ENCODE measurements at regions not wholly inside any gene's neighbourhood (a gene's known extent, or its start where the extent isn't known, plus 50 kb on each side); places are given as distances from the start of the nearest gene placed in this dataset.

DNA sequence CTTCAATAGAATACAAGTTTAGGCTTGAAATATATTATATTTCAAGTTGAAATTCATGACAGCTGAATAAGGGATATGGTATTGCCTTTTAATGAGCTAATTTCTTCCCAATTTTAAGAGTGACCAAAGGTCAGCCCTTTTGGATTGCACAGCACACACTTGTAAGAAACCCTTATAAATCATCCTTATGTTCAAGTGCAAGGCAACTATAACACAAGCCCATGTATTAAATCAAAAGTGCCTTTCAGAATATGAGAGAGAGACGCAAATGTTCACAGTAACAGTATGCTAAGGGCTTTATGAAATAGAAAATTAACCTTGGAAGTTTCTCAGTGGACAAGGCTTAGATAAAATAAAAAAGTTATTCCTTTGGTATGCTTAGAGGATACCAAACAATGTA, 121.7 kb upstream of the PTPRK start:
- intact Hi-C loops (cut with micrococcal nuclease): no loop called here
- BruUV-seq (replicated peaks): TSS peak; percentile 30
- ChIA-PET POLR2A (interaction anchor here (1.2 to 2.0 kb wide), 2 partner anchors 12 to 122 kb away, joined by 3 to 5 read pairs; partner anchors contain the start of gene PTPRK), CTCF (interaction anchor here (0.6 kb wide), 2 partner anchors 10 to 853 kb away, joined by 3 read pairs; no protein-coding TSS in a partner anchor)
- H3K9me3 Mint-ChIP-seq (ENCODE audit: unreplicated experiment): no peaks in the 10 kb centered on the region
- no peaks in the 10 kb centered on the region for H3K27me3 Mint-ChIP-seq (ENCODE audit: insufficient read depth, unreplicated experiment)
- H3K4me3 Mint-ChIP-seq (ENCODE audit: unreplicated experiment): no peak overlapping the region
- H3K27ac Mint-ChIP-seq (ENCODE audit: low read depth, unreplicated experiment): no peak overlapping the region
- peaks cover 6% of the 10 kb centered on the region for H3K36me3 Mint-ChIP-seq (ENCODE audit: insufficient read depth, unreplicated experiment)
- TF ChIP-seq, protein P1, sequence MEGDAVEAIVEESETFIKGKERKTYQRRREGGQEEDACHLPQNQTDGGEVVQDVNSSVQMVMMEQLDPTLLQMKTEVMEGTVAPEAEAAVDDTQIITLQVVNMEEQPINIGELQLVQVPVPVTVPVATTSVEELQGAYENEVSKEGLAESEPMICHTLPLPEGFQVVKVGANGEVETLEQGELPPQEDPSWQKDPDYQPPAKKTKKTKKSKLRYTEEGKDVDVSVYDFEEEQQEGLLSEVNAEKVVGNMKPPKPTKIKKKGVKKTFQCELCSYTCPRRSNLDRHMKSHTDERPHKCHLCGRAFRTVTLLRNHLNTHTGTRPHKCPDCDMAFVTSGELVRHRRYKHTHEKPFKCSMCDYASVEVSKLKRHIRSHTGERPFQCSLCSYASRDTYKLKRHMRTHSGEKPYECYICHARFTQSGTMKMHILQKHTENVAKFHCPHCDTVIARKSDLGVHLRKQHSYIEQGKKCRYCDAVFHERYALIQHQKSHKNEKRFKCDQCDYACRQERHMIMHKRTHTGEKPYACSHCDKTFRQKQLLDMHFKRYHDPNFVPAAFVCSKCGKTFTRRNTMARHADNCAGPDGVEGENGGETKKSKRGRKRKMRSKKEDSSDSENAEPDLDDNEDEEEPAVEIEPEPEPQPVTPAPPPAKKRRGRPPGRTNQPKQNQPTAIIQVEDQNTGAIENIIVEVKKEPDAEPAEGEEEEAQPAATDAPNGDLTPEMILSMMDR (IDR thresholded peaks at IDR 0.05; ENCODE audit: unreplicated experiment): no peak
- H3K4me1 Mint-ChIP-seq (ENCODE audit: insufficient read depth, unreplicated experiment): peaks cover 11% of the 10 kb centered on the region
- DNase-seq (ENCODE audit: unreplicated experiment): no peak

DNA sequence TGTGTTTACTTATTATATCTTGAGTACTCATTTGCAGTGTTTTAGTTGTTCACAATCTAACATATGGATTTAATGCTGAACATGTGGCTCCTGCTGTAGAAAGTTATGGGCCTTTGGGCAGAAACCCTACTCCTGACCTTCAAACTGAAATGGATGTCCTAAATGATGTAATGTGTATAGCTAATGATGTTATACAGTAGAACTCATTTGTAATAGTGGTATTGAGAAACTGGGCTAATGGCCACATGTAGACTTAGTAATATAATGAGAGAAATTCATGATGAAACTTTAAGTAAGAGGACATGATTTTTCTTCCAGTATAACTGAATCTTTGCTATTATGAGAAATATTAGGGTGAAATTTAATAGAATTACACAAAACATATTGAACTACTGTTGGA, 121.3 kb upstream of the PTPRK start:
- no TSS peak for BruUV-seq (replicated peaks)
- H3K36me3 Mint-ChIP-seq (ENCODE audit: insufficient read depth, unreplicated experiment): peaks cover 6% of the 10 kb centered on the region
- ChIA-PET POLR2A (interaction anchor here (1.2 to 2.0 kb wide), 3 partner anchors 12 to 122 kb away, joined by 3 to 5 read pairs (median 4); partner anchors contain the start of gene PTPRK), CTCF (interaction anchor here (0.6 kb wide), 2 partner anchors 10 to 853 kb away, joined by 3 read pairs; no protein-coding TSS in a partner anchor)
- no peaks in the 10 kb centered on the region for H3K27me3 Mint-ChIP-seq (ENCODE audit: insufficient read depth, unreplicated experiment)
- TF ChIP-seq, protein P1 (IDR thresholded peaks at IDR 0.05; ENCODE audit: unreplicated experiment): no peak
- peaks cover 11% of the 10 kb centered on the region for H3K4me1 Mint-ChIP-seq (ENCODE audit: insufficient read depth, unreplicated experiment)
- DNase-seq (ENCODE audit: unreplicated experiment): no peak
- H3K4me3 Mint-ChIP-seq (ENCODE audit: unreplicated experiment): no peak overlapping the region
- no peak overlapping the region for H3K27ac Mint-ChIP-seq (ENCODE audit: low read depth, unreplicated experiment)
- intact Hi-C loops (cut with micrococcal nuclease): no loop called here
- no peaks in the 10 kb centered on the region for H3K9me3 Mint-ChIP-seq (ENCODE audit: unreplicated experiment)

DNA sequence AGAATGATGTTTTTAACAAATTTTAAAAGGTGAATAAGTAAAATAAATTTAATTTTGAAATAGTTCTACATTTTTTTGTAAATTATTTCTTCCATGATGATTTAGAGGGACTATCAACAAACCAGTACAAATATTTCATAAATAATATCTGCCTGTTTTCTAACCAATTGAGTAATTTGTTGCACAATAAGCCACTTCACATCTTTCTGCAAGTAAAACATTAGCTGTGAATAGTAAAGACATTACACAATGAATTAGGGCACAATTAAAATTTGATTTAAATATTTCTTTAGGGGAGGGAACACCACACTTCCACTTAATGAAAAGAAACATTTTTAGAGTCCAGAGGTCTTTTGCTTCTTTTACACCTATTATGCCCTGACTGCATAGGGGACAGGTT, 118.4 kb upstream of the PTPRK start:
- TF ChIP-seq, protein P1 (IDR thresholded peaks at IDR 0.05; ENCODE audit: unreplicated experiment): no peak
- Mint-ChIP-seq H3K27ac (ENCODE audit: low read depth, unreplicated experiment) (no peak overlapping the region), H3K36me3 (ENCODE audit: insufficient read depth, unreplicated experiment) (no peaks in the 10 kb centered on the region), H3K9me3 (ENCODE audit: unreplicated experiment) (no peaks in the 10 kb centered on the region), H3K4me3 (ENCODE audit: unreplicated experiment) (no peak overlapping the region), H3K4me1 (ENCODE audit: insufficient read depth, unreplicated experiment) (peaks cover 11% of the 10 kb centered on the region), H3K27me3 (ENCODE audit: insufficient read depth, unreplicated experiment) (no peaks in the 10 kb centered on the region)
- DNase-seq (ENCODE audit: unreplicated experiment): no peak
- intact Hi-C loops (cut with micrococcal nuclease): no loop called here
- BruUV-seq (replicated peaks): no TSS peak
- CTCF ChIA-PET: no interaction called here
- POLR2A ChIA-PET: no interaction called here

DNA sequence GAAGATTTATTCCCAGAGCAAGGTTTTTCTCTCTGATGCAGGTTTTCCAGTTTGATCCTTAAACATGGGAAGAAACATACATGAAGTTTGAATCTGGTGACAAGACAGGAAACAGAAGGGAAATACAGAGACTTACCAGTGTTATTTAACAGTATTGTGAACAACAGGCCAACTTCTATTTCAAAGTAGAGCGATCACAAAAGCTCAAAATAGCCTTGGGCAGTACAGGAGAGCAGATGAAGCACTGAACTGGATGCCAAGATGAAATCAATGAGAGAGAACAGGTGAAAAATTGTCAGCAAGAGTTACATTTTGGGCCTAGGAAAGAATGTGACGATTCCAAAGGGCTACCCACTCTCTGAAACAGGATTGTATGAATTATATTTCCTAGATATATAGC, 114.8 kb upstream of the PTPRK start:
- Mint-ChIP-seq H3K27me3 (ENCODE audit: insufficient read depth, unreplicated experiment) (no peaks in the 10 kb centered on the region), H3K9me3 (ENCODE audit: unreplicated experiment) (no peaks in the 10 kb centered on the region), H3K27ac (ENCODE audit: low read depth, unreplicated experiment) (no peak overlapping the region), H3K4me1 (ENCODE audit: insufficient read depth, unreplicated experiment) (peaks cover 10% of the 10 kb centered on the region), H3K36me3 (ENCODE audit: insufficient read depth, unreplicated experiment) (no peaks in the 10 kb centered on the region), H3K4me3 (ENCODE audit: unreplicated experiment) (no peak overlapping the region)
- BruUV-seq (replicated peaks): no TSS peak
- POLR2A ChIA-PET: no interaction called here
- TF ChIP-seq, protein P1 (IDR thresholded peaks at IDR 0.05; ENCODE audit: unreplicated experiment): no peak
- intact Hi-C loops (cut with micrococcal nuclease): no loop called here
- no peak for DNase-seq (ENCODE audit: unreplicated experiment)
- CTCF ChIA-PET: no interaction called here

Data from MCF 10A (cell line).